MM.1S (cell line): ENCODE measurements at regions not wholly inside any gene's neighbourhood (a gene's known extent, or its start where the extent isn't known, plus 50 kb on each side); places are given as distances from the start of the nearest gene placed in this dataset.

ENCODE experiments used
- CTCF ChIP-seq: fragments of 300-600 bp; sonication (generic); IDR thresholded peaks from 2 replicates; pipeline ENCODE4 v1.5.1; 2016; ENCODE audit warnings: antibody characterized with exemption, low read length, mixed read lengths
- EZH2 ChIP-seq: fragments of 300-600 bp; sonication (generic); optimal IDR thresholded peaks from 2 replicates; pipeline ENCODE3; 2017; ENCODE audit warnings: low read depth, mild to moderate bottlenecking, antibody characterized with exemption, low read length, mixed read lengths
- EZH2phosphoT487 ChIP-seq: fragments of 300-600 bp; sonication (generic); IDR thresholded peaks from 2 replicates; pipeline ENCODE4 v1.6.1; 2018; ENCODE audit warnings: antibody characterized with exemption, low read length

DNA sequence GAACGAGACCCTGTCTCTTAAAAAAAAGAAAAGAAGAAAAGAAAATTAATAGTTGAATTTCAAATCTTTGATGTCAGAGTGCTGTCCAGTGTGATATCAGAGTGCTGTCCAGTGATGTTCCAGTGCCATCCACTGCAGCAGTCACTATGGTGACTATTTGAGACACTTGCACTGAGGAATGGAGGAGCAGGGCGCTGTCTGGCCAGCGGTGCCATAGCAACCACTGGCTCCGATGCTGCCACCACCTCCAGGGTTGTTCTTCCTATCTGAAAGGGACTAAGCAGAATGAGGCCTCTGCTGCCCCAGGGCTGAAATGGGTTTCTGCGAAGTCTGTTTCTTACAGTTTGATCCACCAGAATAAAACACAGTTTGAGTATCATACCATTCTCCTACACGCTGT, 272.9 kb downstream of the NUAK1 start:
- TF ChIP-seq CTCF (no peak), EZH2 (no peak), EZH2phosphoT487 (no peak)
